GM21360 (cell line): ENCODE measurements at regions not wholly inside any gene's neighbourhood (a gene's known extent, or its start where the extent isn't known, plus 50 kb on each side); places are given as distances from the start of the nearest gene placed in this dataset.
A peak's percentile ranks its signal among the peaks of the same experiment; 100 is the strongest.

Experiments used
- ATAC-seq: cut with Tn5 transposase; IDR thresholded peaks from one replicate; pipeline ENCODE4 v1.9.1; 2021; ENCODE audit warnings: mild to moderate bottlenecking, moderate library complexity; ENCODE audit not compliant: unreplicated experiment

- no peak for ATAC-seq
Measured at GRCh38 chr22:22417495-22418162, 90.9 kb downstream of the ZNF280B start.

DNA sequence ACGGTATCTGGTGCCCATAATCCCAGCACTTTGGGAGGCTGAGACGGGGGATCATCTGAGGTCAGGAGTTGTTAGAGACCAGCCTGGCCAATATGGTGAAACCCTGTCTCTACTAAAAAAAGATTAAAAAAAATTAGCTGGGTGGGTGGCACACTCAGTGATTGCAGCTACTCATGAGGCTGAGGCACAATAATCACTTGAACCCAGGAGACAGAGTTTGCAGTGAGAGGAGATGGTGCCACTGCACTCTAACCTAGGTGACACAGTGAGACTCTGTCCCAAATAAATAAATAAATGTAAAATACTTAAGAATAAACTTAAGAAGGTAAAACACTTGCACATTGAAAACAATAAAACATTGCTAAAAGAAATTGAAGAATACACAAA lies 90.4 kb downstream of the ZNF280B start:
- ATAC-seq, result no peak

- ATAC-seq, result no peak
Measured at GRCh38 chr22:22418957-22419356, 89.6 kb downstream of the ZNF280B start.

- no peak for ATAC-seq
Measured at GRCh38 chr22:22420580-22420979, 88.0 kb downstream of the ZNF280B start.

DNA sequence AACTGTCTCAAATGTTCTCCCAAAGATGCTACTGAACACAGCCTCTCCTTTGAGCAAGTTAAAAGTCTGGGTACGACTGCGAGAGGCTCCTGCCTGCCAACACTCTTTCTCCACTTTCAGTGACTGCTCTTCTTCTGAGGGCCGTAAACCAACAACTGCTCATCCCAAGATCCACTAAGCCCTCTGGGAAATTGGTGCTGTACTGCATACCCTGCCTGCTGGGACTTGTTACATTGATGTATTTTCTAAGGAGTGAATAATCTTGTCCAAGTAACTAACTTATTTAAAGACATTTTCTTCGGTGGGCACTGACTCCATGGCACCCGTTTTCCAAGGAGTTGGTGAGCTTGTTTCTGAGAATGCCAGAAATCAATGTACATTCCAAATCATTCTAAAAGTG lies 87.2 kb downstream of the ZNF280B start:
- ATAC-seq, result no peak

DNA sequence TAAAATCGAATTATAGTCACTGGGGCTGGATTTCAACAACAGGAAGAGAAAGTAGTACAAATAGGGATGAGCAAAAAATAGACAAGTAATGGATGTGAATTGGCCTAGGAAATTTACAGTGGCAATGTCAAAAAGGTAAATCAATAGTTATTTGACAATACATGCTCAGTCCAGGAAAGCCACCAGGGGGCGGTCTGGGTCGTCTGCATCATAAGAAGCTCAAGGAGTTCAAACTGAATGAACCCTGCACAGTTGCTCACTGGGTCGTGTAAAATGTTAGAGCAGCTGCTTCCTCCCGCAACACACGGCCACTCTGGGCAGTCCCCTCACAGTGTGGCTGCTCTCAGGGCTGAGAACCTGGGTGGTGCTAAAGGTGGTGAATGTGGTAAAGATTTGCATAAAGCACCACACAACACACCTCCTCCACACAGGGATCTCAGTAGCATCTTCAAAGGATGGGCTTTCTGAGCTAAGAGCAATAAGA lies 85.9 kb downstream of the ZNF280B start:
- ATAC-seq, result peak; percentile 95

DNA sequence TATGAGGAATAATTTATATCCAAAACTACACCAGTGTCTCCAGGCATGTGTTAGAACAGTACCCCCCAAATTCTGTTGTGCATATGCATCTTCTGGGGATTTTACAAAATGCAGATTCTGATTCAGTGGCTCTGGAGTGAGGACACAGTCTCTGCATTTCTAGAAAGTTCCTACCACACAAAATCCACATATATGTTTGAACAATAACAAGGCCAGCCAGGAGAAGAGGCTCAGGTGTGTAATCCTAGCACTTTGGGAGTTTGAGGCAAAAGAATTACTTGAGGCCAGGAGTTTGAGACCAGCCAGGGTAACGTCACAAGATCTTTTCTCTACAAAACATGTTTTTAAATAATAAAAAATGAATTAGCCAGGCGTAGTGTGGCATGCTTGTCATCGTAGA lies 84.9 kb downstream of the ZNF280B start:
- no peak for ATAC-seq

GRCh38 chr22:22424210-22424800 lies 84.2 kb downstream of the ZNF280B start:
- no peak for ATAC-seq

DNA sequence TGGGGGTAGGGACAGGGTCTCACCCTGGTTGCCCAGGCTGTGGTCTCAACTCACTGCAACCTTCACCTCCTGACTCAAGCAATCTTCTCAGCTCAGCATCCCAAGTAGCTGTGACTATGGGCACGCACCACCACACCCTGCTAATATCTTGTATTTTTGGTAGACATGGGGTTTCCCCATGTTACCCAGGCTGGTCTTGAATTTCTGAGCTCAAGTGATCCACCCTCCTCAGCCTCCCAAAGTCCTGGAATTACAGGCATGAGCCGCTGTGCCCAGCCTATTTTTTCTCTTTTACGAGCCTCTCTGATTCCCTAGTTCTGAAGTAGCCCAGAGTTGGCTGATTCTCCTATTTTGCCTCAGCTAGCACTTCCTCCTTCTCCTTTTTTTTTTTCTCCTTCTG lies 83.6 kb downstream of the ZNF280B start:
- no peak for ATAC-seq

- no peak for ATAC-seq
Measured at GRCh38 chr22:22425356-22425755, 83.2 kb downstream of the ZNF280B start.

DNA sequence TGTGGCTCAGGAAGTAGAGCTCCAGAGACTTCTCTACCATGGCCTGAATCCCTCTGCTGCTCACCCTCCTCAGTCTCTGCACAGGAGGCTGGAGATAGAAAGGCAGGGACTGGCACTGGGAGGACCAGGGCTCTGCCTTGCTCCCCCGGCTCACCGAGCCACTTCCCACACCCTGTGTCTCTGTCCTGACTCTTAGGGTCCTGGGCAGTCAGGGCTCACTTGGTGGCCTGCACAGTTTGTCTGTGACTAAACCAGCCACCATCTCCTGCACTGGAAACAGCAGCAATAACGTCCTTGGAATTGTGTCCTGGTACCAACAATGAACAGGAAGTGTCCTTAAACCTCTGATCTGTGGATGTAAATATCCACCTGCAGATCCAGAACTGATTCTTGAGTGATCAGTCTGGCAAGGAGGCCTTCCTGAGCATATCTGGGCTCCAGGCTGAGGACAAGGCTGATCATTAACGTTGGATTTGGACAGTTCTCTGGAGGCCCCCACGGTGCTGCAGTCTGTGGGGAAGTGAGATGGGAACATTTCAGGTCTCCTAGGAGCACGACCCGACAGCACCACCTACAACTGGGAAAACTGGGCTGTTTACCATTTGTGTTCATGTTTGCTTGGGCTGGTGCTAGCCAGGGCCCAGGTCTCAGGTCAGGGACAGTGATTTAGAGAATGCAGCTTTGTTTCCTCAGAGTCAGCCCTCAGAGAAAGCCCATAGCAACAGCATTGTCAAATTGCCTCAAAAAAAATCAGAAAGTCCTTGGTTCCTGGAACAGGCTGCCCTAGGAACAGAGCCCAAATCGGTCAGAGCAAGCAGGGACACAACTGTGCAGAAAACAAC lies 82.5 kb downstream of the ZNF280B start:
- ATAC-seq, result no peak

DNA sequence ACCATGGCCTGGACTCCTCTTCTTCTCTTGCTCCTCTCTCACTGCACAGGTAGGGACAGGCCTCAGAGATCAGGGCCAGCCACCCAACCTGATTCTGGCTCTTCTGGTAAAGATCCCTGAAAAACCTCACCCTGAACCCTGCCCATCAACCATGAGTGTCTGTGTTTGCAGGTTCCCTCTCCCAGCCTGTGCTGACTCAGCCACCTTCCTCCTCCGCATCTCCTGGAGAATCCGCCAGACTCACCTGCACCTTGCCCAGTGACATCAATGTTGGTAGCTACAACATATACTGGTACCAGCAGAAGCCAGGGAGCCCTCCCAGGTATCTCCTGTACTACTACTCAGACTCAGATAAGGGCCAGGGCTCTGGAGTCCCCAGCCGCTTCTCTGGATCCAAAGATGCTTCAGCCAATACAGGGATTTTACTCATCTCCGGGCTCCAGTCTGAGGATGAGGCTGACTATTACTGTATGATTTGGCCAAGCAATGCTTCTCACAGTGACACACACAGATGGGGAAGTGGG lies 80.9 kb downstream of the ZNF280B start:
- ATAC-seq, result no peak

DNA sequence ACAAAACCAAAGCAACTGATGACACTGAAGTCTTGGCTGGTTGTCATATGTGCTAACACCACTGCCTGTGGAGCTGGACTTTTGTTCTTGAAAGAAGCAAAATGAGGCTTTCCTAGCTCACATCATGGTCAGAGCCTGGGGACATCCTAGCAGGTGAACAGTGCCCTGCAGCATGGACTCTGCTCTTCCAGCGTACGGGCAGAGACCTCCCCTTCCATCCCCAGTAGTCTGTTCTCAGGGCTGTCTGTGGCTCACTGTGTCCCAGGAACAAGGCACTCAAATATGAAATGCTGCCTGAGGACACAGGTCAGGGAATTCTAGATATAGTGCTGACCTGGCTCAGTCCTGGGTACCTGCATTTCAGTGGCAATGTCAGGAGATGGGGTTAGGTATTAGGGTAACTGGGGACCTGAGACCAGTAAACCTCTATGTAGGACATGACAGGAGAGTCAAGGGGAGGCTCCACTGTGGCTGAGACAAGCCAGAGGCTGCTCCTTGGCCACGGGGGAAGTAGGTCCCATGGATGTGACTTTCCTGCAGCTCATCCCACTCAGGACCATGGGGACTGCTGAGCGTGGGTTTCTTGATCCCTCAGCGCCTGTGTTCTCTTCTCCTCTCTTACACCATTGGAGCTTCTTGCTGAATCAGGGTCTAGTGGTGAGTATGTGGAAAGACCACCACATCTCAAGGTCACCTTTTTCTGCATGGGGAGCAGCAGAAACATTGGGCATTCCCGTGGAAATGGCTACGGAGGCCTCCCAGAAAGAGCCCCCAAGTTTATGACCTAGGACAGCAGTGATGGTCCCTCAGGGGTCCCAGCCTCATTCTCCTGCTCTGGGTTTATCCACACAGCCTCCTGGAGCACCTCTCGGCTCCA lies 80.1 kb downstream of the ZNF280B start:
- no peak for ATAC-seq

GRCh38 chr22:22429369-22430108 lies 79.0 kb downstream of the ZNF280B start:
- ATAC-seq, result no peak

DNA sequence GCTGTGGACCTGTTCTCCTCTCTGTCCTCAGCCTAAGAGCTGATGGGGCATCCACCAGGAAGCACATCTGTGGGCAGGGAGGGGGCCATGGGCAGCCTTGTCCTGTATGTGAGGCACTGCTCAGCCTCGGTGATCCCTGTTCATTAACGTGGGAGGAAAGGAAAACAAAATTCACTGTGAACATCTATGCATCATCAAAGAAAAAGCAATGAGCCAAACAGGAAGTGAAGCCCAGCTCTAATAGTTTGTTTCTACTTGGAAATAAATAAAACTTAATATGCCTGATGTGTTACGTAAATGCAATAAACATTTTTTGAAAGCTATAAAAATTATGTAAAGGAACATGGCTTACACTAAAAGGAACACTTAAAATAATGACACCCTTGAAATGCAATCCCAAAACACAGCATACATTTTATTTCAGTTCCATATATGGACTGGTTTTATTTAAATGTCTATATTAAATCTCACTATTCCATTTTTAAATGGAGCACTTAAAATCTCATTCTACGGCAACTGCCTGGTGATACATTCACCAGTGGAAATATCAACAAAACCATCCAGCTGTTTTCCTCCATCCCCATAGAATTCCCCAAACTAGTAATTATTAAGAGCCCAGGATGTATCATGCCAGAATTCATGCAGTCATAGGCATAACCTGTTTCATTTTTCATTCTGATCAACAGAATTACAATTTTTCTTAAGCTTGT lies 78.3 kb downstream of the ZNF280B start:
- no peak for ATAC-seq

- ATAC-seq, result no peak
Measured at GRCh38 chr22:22431271-22432220, 77.0 kb downstream of the ZNF280B start.

GRCh38 chr22:22432479-22432878 lies 76.1 kb downstream of the ZNF280B start:
- ATAC-seq, result no peak

- ATAC-seq, result no peak
Measured at GRCh38 chr22:22432937-22433336, 75.6 kb downstream of the ZNF280B start.
